Kidney (tissue), 13 donors: ENCODE measurements at regions not wholly inside any gene's neighbourhood (a gene's known extent, or its start where the extent isn't known, plus 50 kb on each side); places are given as distances from the start of the nearest gene placed in this dataset.

Experiments
- DNase-seq, 5 donors: peaks; one replicate each; pipeline ENCODE4 v3.0.0-alpha.2; 2013 to 2020
- FAIRE-seq: peaks from 2 replicates; lab custom pipeline; 2012; peaks lifted over from hg19 to GRCh38; lab: Jason Lieb, UNC
- H3K27ac ChIP-seq, 2 donors: one replicate each; pipeline ENCODE4 v1.7.0; 2013; ENCODE audit warnings: low read depth in 2 of 2, low read length in 2 of 2, inconsistent platforms in 1 of 2
- H3K27me3 ChIP-seq: one replicate; pipeline ENCODE4 v1.7.1; 2013; ENCODE audit warnings: low read length, inconsistent platforms; ENCODE audit not compliant: control insufficient read depth, insufficient read depth
- H3K36me3 ChIP-seq, 3 donors: one replicate each; pipeline versions ENCODE4 v1.7.0 to v1.7.1; 2013; ENCODE audit warnings: low read length in 3 of 3, control low read depth in 1 of 3, inconsistent platforms in 1 of 3; ENCODE audit not compliant: insufficient read depth in 3 of 3, control insufficient read depth in 2 of 3
- H3K4me1 ChIP-seq, 3 donors: one replicate each; pipeline versions ENCODE4 v1.7.0 to v1.7.1; 2013; ENCODE audit warnings: low read length in 3 of 3, inconsistent platforms in 1 of 3, low read depth in 1 of 3; ENCODE audit not compliant: control insufficient read depth in 2 of 3, insufficient read depth in 2 of 3
- H3K4me3 ChIP-seq, 3 donors: one replicate each; pipeline versions ENCODE4 v1.7.0 to v1.8.1; 2013; ENCODE audit warnings: low read length in 3 of 3, control low read depth in 1 of 3, inconsistent platforms in 1 of 3
- H3K9ac ChIP-seq, 3 donors: one replicate each; pipeline versions ENCODE4 v1.7.0 to v1.7.1; 2013; ENCODE audit warnings: low read length in 3 of 3, control low read depth in 1 of 3, inconsistent platforms in 1 of 3
- H3K9me3 ChIP-seq, 3 donors: one replicate each; pipeline versions ENCODE4 v1.7.0 to v1.7.1; 2013; ENCODE audit warnings: low read length in 3 of 3, control low read depth in 1 of 3, inconsistent platforms in 1 of 3; ENCODE audit not compliant: control insufficient read depth in 2 of 3, insufficient read depth in 1 of 3
- intact Hi-C: fragments of 100-400 bp; cut with DNase I; formaldehyde crosslinking; loops from one replicate; pipeline ENCODE4 v1.11.1; 2022
- TF ChIP-seq, protein P1 (sequence below): IDR thresholded peaks from 3 replicates; pipeline ENCODE4 v1.5.1; 2012; ENCODE audit warnings: mild to moderate bottlenecking, moderate library complexity, borderline replicate concordance; ENCODE audit not compliant: insufficient read depth; ENCODE audit errors: extremely low read depth
- donor health status: control.
- donor health status: control.
- donor health status: control.
- donor health status: control.
- donor health status: control.
- donor health status: DM: yes; HTN: yes; CAD: no.
- donor health status: Normal renal cell carcinoma (clear cell type).

- H3K27ac ChIP-seq, result no peak overlapping the region
- no peaks in the 10 kb centered on the region for H3K4me1 ChIP-seq
- no peaks in the 10 kb centered on the region for H3K36me3 ChIP-seq
- intact Hi-C loops, result no loop called here
- no peak overlapping the region for H3K9ac ChIP-seq
- H3K4me3 ChIP-seq, result no peak overlapping the region
- TF ChIP-seq, protein P1, sequence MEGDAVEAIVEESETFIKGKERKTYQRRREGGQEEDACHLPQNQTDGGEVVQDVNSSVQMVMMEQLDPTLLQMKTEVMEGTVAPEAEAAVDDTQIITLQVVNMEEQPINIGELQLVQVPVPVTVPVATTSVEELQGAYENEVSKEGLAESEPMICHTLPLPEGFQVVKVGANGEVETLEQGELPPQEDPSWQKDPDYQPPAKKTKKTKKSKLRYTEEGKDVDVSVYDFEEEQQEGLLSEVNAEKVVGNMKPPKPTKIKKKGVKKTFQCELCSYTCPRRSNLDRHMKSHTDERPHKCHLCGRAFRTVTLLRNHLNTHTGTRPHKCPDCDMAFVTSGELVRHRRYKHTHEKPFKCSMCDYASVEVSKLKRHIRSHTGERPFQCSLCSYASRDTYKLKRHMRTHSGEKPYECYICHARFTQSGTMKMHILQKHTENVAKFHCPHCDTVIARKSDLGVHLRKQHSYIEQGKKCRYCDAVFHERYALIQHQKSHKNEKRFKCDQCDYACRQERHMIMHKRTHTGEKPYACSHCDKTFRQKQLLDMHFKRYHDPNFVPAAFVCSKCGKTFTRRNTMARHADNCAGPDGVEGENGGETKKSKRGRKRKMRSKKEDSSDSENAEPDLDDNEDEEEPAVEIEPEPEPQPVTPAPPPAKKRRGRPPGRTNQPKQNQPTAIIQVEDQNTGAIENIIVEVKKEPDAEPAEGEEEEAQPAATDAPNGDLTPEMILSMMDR, result peak; percentile 93
- DNase-seq (peak; percentile 60 to 91 (median 79)), FAIRE-seq (peak; percentile 92)
- no peaks in the 10 kb centered on the region for H3K27me3 ChIP-seq
- no peaks in the 10 kb centered on the region for H3K9me3 ChIP-seq
Measured at GRCh38 chr16:66315210-66315825, 51.2 kb upstream of the CDH5 start.

DNA sequence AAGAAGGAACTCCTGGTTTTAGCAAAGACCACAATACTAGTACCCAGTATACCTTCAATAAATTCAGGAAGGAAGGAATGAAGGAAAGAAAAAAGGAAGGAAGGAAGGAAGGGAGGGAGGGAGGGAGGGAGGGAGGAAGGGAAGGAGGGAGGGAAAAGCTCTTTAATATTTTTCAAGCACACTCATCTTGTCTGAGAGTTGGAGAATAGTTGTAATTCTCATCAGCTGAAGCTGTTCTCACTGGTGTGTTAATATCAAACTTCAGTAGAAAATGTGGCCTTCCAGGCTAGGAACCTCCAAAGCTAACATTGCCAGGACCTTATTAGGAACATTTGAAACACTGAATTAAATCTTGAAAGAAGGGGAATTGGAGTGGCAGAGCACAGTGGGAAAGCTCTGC lies 55.2 kb upstream of the CDH5 start:
- H3K36me3 ChIP-seq, result no peaks in the 10 kb centered on the region
- intact Hi-C loops, result no loop called here
- no peak for DNase-seq
- no peak overlapping the region for H3K4me3 ChIP-seq
- no peaks in the 10 kb centered on the region for H3K9me3 ChIP-seq
- no peak overlapping the region for H3K27ac ChIP-seq
- no peaks in the 10 kb centered on the region for H3K27me3 ChIP-seq
- no peak for FAIRE-seq
- H3K9ac ChIP-seq, result no peak overlapping the region
- H3K4me1 ChIP-seq, result no peaks in the 10 kb centered on the region
- TF ChIP-seq, protein P1, result no peak

DNA sequence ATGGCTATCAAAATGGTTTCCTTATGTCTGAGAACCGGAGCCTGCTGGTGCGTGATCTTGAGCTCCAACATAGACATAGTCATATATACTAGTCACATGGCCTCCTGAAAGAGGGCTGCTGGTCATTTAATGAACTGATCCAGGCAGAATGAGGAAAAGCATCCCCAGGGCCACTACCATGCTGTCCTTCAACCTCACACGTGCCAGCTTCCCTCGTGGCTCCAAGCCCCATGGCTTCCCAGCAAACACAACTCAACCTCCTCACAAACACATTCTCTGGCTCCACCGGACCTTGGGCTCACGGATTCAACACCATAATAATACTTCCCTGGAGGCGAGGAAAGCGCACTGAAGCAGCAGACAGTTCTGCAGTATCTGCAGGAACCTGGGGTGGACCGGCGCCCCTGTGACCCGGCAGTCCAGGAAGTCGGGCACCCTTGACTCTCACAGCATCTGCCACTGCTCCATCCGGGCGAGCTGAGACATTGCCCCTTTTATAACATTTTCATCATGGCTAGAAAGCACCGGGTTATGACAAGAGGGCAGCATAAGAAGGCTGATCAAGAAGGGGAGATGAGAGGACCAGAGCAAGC lies 57.2 kb upstream of the CDH5 start:
- H3K4me1 ChIP-seq, result no peaks in the 10 kb centered on the region
- no peaks in the 10 kb centered on the region for H3K9me3 ChIP-seq
- H3K36me3 ChIP-seq, result no peaks in the 10 kb centered on the region
- H3K4me3 ChIP-seq, result no peak overlapping the region
- intact Hi-C loops, result no loop called here
- H3K27ac ChIP-seq, result no peak overlapping the region
- TF ChIP-seq, protein P1, result no peak
- H3K27me3 ChIP-seq, result no peaks in the 10 kb centered on the region
- DNase-seq (peak in 1 of 5 donors; percentile 39), FAIRE-seq (no peak)
- H3K9ac ChIP-seq, result no peak overlapping the region
